ENCODE measurements at regions not wholly inside any gene's neighbourhood (a gene's known extent, or its start where the extent isn't known, plus 50 kb on each side); places are given as distances from the start of the nearest gene placed in this dataset.

DNA sequence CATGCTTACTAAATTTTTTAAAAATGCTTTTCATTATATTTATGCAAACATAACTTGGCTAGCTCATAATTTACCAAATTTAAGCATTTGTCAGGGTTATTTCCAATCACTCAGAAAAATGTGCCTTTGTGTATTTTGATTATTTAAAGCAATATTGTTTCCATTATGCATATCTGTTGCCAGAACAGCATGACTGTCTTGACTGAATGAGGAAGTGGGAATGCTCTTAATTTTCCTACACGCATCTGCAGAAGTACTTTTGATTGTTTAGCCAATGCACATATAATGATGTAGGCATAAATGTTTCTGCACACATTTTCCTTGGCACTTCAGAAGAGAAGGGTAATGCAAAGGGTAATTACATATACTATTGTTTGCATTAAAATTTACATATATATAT is 92.5 kb upstream of the ADGRL2 start (continued):
- TF ChIP-seq, protein P1, sequence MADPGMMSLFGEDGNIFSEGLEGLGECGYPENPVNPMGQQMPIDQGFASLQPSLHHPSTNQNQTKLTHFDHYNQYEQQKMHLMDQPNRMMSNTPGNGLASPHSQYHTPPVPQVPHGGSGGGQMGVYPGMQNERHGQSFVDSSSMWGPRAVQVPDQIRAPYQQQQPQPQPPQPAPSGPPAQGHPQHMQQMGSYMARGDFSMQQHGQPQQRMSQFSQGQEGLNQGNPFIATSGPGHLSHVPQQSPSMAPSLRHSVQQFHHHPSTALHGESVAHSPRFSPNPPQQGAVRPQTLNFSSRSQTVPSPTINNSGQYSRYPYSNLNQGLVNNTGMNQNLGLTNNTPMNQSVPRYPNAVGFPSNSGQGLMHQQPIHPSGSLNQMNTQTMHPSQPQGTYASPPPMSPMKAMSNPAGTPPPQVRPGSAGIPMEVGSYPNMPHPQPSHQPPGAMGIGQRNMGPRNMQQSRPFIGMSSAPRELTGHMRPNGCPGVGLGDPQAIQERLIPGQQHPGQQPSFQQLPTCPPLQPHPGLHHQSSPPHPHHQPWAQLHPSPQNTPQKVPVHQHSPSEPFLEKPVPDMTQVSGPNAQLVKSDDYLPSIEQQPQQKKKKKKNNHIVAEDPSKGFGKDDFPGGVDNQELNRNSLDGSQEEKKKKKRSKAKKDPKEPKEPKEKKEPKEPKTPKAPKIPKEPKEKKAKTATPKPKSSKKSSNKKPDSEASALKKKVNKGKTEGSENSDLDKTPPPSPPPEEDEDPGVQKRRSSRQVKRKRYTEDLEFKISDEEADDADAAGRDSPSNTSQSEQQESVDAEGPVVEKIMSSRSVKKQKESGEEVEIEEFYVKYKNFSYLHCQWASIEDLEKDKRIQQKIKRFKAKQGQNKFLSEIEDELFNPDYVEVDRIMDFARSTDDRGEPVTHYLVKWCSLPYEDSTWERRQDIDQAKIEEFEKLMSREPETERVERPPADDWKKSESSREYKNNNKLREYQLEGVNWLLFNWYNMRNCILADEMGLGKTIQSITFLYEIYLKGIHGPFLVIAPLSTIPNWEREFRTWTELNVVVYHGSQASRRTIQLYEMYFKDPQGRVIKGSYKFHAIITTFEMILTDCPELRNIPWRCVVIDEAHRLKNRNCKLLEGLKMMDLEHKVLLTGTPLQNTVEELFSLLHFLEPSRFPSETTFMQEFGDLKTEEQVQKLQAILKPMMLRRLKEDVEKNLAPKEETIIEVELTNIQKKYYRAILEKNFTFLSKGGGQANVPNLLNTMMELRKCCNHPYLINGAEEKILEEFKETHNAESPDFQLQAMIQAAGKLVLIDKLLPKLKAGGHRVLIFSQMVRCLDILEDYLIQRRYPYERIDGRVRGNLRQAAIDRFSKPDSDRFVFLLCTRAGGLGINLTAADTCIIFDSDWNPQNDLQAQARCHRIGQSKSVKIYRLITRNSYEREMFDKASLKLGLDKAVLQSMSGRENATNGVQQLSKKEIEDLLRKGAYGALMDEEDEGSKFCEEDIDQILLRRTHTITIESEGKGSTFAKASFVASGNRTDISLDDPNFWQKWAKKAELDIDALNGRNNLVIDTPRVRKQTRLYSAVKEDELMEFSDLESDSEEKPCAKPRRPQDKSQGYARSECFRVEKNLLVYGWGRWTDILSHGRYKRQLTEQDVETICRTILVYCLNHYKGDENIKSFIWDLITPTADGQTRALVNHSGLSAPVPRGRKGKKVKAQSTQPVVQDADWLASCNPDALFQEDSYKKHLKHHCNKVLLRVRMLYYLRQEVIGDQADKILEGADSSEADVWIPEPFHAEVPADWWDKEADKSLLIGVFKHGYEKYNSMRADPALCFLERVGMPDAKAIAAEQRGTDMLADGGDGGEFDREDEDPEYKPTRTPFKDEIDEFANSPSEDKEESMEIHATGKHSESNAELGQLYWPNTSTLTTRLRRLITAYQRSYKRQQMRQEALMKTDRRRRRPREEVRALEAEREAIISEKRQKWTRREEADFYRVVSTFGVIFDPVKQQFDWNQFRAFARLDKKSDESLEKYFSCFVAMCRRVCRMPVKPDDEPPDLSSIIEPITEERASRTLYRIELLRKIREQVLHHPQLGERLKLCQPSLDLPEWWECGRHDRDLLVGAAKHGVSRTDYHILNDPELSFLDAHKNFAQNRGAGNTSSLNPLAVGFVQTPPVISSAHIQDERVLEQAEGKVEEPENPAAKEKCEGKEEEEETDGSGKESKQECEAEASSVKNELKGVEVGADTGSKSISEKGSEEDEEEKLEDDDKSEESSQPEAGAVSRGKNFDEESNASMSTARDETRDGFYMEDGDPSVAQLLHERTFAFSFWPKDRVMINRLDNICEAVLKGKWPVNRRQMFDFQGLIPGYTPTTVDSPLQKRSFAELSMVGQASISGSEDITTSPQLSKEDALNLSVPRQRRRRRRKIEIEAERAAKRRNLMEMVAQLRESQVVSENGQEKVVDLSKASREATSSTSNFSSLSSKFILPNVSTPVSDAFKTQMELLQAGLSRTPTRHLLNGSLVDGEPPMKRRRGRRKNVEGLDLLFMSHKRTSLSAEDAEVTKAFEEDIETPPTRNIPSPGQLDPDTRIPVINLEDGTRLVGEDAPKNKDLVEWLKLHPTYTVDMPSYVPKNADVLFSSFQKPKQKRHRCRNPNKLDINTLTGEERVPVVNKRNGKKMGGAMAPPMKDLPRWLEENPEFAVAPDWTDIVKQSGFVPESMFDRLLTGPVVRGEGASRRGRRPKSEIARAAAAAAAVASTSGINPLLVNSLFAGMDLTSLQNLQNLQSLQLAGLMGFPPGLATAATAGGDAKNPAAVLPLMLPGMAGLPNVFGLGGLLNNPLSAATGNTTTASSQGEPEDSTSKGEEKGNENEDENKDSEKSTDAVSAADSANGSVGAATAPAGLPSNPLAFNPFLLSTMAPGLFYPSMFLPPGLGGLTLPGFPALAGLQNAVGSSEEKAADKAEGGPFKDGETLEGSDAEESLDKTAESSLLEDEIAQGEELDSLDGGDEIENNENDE (IDR thresholded peaks at IDR 0.05; ENCODE audit: insufficient replicate concordance, low read length): no peak
- TF ChIP-seq CBX5 (IDR thresholded peaks at IDR 0.05; ENCODE audit: low read depth, low read length) (no peak), ASH2L (IDR thresholded peaks at IDR 0.05; ENCODE audit: low read length) (no peak), HDAC6 (IDR thresholded peaks at IDR 0.05; ENCODE audit: low read depth, low read length) (no peak), SAP30 (IDR thresholded peaks at IDR 0.05; ENCODE audit: insufficient read depth, insufficient replicate concordance, low read length) (no peak), MAFK (IDR thresholded peaks at IDR 0.05; ENCODE audit: low read depth, low read length) (no peak), BCL11A (IDR thresholded peaks at IDR 0.05; ENCODE audit: low read depth in 2 of 2, low read length in 2 of 2) (no peak)
- TF ChIP-seq, protein P2, sequence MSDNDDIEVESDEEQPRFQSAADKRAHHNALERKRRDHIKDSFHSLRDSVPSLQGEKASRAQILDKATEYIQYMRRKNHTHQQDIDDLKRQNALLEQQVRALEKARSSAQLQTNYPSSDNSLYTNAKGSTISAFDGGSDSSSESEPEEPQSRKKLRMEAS (IDR thresholded peaks at IDR 0.05): no peak

Data from H1 (cell line).